ENCODE measurements at regions not wholly inside any gene's neighbourhood (a gene's known extent, or its start where the extent isn't known, plus 50 kb on each side); places are given as distances from the start of the nearest gene placed in this dataset.

GRCh38 chr22:48358886-48359612, 1468.6 kb downstream of the BRD1 start:
- H3K27me3 ChIP-seq (ENCODE audit: insufficient read depth, low read length), result no peaks in the 10 kb centered on the region
- no peak overlapping the region for H3K9ac ChIP-seq (ENCODE audit: low read length)
- no peaks in the 10 kb centered on the region for H3K36me3 ChIP-seq (ENCODE audit: control insufficient read depth in 1 of 2, insufficient read depth in 2 of 2, low read length in 2 of 2)
- BruUV-seq (replicated peaks), result no TSS peak
- H3K4me2 ChIP-seq (ENCODE audit: low read length), result no peak overlapping the region
- H3K4me3 ChIP-seq (replicated peaks in 1 of 2; ENCODE audit: low read depth in 1 of 2, low read length in 2 of 2), result no peak overlapping the region
- TF ChIP-seq ZNF274 (IDR thresholded peaks at IDR 0.05; ENCODE audit: low read depth, low read length), result no peak
- TF ChIP-seq RAD21 (IDR thresholded peaks at IDR 0.05; ENCODE audit: low read depth), result no peak
- H3K4me1 ChIP-seq (ENCODE audit: control insufficient read depth in 1 of 2, insufficient read depth in 2 of 2, low read length in 2 of 2), result no peaks in the 10 kb centered on the region
- H3K9me3 ChIP-seq (ENCODE audit: control insufficient read depth in 1 of 2, insufficient read depth in 1 of 2, low read depth in 1 of 2, low read length in 2 of 2), result no peaks in the 10 kb centered on the region; a peak in 1 of 4 replicates
- ChIA-PET CTCF (no interaction called here), RAD21 (ENCODE audit: low non-redundant PET in 1 of 2, low total read pairs in 2 of 2, uncharacterized antibody in 2 of 2, unreplicated experiment in 2 of 2) (no interaction called here), POLR2A (no interaction called here)
- H3K9me2 ChIP-seq (ENCODE audit: insufficient read depth), result no peaks in the 10 kb centered on the region
- no peak overlapping the region for H2AFZ ChIP-seq (ENCODE audit: low read depth, low read length, poor library complexity, severe bottlenecking)
- H3K79me2 ChIP-seq (ENCODE audit: insufficient read depth, low read length), result no peaks in the 10 kb centered on the region
- intact Hi-C loops (cut with micrococcal nuclease), result no loop called here
- no peak overlapping the region for H3K27ac ChIP-seq (ENCODE audit: low read depth, low read length)
- ATAC-seq (no peak), DNase-seq (ENCODE audit: low read depth, low spot score) (no peak)
- H4K20me1 ChIP-seq (ENCODE audit: insufficient read depth), result no peaks in the 10 kb centered on the region

DNA sequence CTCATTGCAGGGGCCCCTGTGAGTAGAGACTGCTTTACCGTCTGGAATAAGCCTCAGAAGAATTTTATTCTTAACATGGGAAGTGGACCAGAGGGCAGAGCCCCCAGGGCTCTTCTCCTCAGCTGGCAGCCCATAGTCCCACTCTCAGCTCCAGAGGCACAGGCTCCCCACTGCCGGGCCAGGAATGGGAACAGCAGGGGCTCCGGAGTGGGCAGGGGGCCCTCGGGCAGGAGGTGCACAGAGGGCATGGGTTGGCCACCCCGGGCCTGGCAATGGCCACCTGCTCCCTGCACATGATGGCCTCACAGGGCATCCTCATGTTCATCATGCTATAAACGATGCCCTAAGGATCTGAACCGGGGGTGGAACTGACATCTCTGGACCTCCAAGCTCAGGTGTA, 1469.7 kb downstream of the BRD1 start:
- Histone ChIP-seq H3K9me2 (ENCODE audit: insufficient read depth) (no peaks in the 10 kb centered on the region), H3K4me2 (ENCODE audit: low read length) (no peak overlapping the region), H3K36me3 (ENCODE audit: control insufficient read depth in 1 of 2, insufficient read depth in 2 of 2, low read length in 2 of 2) (no peaks in the 10 kb centered on the region), H3K79me2 (ENCODE audit: insufficient read depth, low read length) (no peaks in the 10 kb centered on the region), H3K4me1 (ENCODE audit: control insufficient read depth in 1 of 2, insufficient read depth in 2 of 2, low read length in 2 of 2) (no peaks in the 10 kb centered on the region), H3K27me3 (ENCODE audit: insufficient read depth, low read length) (no peaks in the 10 kb centered on the region), H4K20me1 (ENCODE audit: insufficient read depth) (no peaks in the 10 kb centered on the region), H2AFZ (ENCODE audit: low read depth, low read length, poor library complexity, severe bottlenecking) (no peak overlapping the region), H3K27ac (ENCODE audit: low read depth, low read length) (no peak overlapping the region), H3K9me3 (ENCODE audit: control insufficient read depth in 1 of 2, insufficient read depth in 1 of 2, low read depth in 1 of 2, low read length in 2 of 2) (no peaks in the 10 kb centered on the region; a peak in 1 of 4 replicates), H3K4me3 (replicated peaks in 1 of 2; ENCODE audit: low read depth in 1 of 2, low read length in 2 of 2) (no peak overlapping the region), H3K9ac (ENCODE audit: low read length) (no peak overlapping the region)
- RAD21 ChIA-PET (ENCODE audit: low non-redundant PET in 1 of 2, low total read pairs in 2 of 2, uncharacterized antibody in 2 of 2, unreplicated experiment in 2 of 2), result no interaction called here
- POLR2A ChIA-PET, result no interaction called here
- intact Hi-C loops (cut with micrococcal nuclease), result no loop called here
- ATAC-seq, result no peak
- no peak for DNase-seq (ENCODE audit: low read depth, low spot score)
- BruUV-seq (replicated peaks), result no TSS peak
- CTCF ChIA-PET, result no interaction called here
- TF ChIP-seq TCF7L2 (IDR thresholded peaks at IDR 0.05; ENCODE audit: borderline replicate concordance, extremely low read depth, insufficient read depth, insufficient read length) (no peak), CBX3 (IDR thresholded peaks at IDR 0.05; ENCODE audit: low read depth) (no peak), CEBPB (IDR thresholded peaks at IDR 0.05; ENCODE audit: low read depth) (no peak), POLR2AphosphoS5 (IDR thresholded peaks at IDR 0.05; ENCODE audit: low read depth, low read length) (no peak), JUND (IDR thresholded peaks at IDR 0.05) (no peak), SIN3A (IDR thresholded peaks at IDR 0.05; ENCODE audit: low read depth) (no peak), ZNF274 (IDR thresholded peaks at IDR 0.05; ENCODE audit: low read depth, low read length) (no peak), RAD21 (IDR thresholded peaks at IDR 0.05; ENCODE audit: low read depth) (no peak), EZH2 (IDR thresholded peaks at IDR 0.05) (no peak), ZFX (IDR thresholded peaks at IDR 0.05) (no peak), SRF (IDR thresholded peaks at IDR 0.05; ENCODE audit: low read depth) (no peak), YY1 (IDR thresholded peaks at IDR 0.05; ENCODE audit: extremely low read depth, insufficient replicate concordance, low read depth, low read length) (no peak), SP1 (IDR thresholded peaks at IDR 0.05; ENCODE audit: low read depth) (no peak), EZH2phosphoT487 (IDR thresholded peaks at IDR 0.05; ENCODE audit: borderline replicate concordance) (no peak), FOSL1 (IDR thresholded peaks at IDR 0.05; ENCODE audit: low read depth) (no peak), ELF1 (IDR thresholded peaks at IDR 0.05; ENCODE audit: borderline replicate concordance, low read depth) (no peak)
- TF ChIP-seq, protein P1, sequence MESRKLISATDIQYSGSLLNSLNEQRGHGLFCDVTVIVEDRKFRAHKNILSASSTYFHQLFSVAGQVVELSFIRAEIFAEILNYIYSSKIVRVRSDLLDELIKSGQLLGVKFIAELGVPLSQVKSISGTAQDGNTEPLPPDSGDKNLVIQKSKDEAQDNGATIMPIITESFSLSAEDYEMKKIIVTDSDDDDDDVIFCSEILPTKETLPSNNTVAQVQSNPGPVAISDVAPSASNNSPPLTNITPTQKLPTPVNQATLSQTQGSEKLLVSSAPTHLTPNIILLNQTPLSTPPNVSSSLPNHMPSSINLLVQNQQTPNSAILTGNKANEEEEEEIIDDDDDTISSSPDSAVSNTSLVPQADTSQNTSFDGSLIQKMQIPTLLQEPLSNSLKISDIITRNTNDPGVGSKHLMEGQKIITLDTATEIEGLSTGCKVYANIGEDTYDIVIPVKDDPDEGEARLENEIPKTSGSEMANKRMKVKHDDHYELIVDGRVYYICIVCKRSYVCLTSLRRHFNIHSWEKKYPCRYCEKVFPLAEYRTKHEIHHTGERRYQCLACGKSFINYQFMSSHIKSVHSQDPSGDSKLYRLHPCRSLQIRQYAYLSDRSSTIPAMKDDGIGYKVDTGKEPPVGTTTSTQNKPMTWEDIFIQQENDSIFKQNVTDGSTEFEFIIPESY (IDR thresholded peaks at IDR 0.05; ENCODE audit: extremely low read depth, insufficient replicate concordance, low read length), result no peak
- TF ChIP-seq, protein P2, sequence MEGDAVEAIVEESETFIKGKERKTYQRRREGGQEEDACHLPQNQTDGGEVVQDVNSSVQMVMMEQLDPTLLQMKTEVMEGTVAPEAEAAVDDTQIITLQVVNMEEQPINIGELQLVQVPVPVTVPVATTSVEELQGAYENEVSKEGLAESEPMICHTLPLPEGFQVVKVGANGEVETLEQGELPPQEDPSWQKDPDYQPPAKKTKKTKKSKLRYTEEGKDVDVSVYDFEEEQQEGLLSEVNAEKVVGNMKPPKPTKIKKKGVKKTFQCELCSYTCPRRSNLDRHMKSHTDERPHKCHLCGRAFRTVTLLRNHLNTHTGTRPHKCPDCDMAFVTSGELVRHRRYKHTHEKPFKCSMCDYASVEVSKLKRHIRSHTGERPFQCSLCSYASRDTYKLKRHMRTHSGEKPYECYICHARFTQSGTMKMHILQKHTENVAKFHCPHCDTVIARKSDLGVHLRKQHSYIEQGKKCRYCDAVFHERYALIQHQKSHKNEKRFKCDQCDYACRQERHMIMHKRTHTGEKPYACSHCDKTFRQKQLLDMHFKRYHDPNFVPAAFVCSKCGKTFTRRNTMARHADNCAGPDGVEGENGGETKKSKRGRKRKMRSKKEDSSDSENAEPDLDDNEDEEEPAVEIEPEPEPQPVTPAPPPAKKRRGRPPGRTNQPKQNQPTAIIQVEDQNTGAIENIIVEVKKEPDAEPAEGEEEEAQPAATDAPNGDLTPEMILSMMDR (IDR thresholded peaks at IDR 0.05 in 2 of 3, conservative IDR thresholded peaks at IDR 0.05 in 1 of 3; ENCODE audit: borderline replicate concordance in 1 of 3, insufficient read depth in 1 of 3, low read depth in 2 of 3, low read length in 2 of 3), result no peak
